ENCODE measurements at regions not wholly inside any gene's neighbourhood (a gene's known extent, or its start where the extent isn't known, plus 50 kb on each side); places are given as distances from the start of the nearest gene placed in this dataset.

DNA sequence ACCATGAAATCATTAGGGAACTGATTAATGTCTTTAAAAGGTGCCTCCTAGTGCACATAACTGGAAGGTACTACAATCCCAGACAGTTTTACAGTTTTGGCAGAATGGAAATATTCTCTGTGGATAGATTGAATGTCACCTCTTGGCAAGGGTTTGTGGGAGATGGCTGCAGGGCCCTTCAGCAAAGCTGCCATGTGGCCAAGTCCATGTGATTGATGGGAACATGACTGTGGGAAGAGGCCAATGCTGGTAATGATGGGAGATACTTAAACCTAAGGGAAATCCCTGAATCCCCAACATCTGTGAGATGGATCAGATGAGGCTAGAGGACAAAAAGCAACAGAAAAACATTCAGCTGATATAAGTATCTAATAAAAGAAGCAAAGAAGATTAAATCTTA, 493.7 kb downstream of the MAGEE1 start:
- TF ChIP-seq POLR2A (IDR thresholded peaks at IDR 0.05; ENCODE audit: low read depth, low read length) (no peak), TAF1 (IDR thresholded peaks at IDR 0.05; ENCODE audit: borderline replicate concordance, low read depth, low read length) (no peak), POLR2AphosphoS5 (IDR thresholded peaks at IDR 0.05; ENCODE audit: low read depth, low read length) (no peak)
